ENCODE measurements at regions not wholly inside any gene's neighbourhood (a gene's known extent, or its start where the extent isn't known, plus 50 kb on each side); places are given as distances from the start of the nearest gene placed in this dataset.

GRCh38 chr5:164170814-164171213 is 665.4 kb downstream of the MAT2B start:
- H3K4me3 ChIP-seq (replicated peaks; ENCODE audit: low read depth, low read length), result no peak overlapping the region
- no peak for TF ChIP-seq CTCF (IDR thresholded peaks at IDR 0.05; ENCODE audit: low read depth, low read length, missing control alignments)
- DNase-seq (ENCODE audit: extremely low read depth, low read depth), result no peak

- DNase-seq (ENCODE audit: extremely low read depth, low read depth), result no peak
Observed at GRCh38 chr5:164175083-164175482, 669.7 kb downstream of the MAT2B start.

GRCh38 chr5:164179406-164179805 is 674.0 kb downstream of the MAT2B start:
- no peak overlapping the region for H3K4me3 ChIP-seq (replicated peaks; ENCODE audit: low read depth, low read length)
- no peak for DNase-seq (ENCODE audit: extremely low read depth, low read depth)
- no peak for TF ChIP-seq CTCF (IDR thresholded peaks at IDR 0.05; ENCODE audit: low read depth, low read length, missing control alignments)

More at GRCh38 chr5:164175083-164175482, 669.7 kb downstream of the MAT2B start:
- no peak for TF ChIP-seq CTCF (IDR thresholded peaks at IDR 0.05; ENCODE audit: low read depth, low read length, missing control alignments)
- no peak overlapping the region for H3K4me3 ChIP-seq (replicated peaks; ENCODE audit: low read depth, low read length)

- TF ChIP-seq CTCF (IDR thresholded peaks at IDR 0.05; ENCODE audit: low read depth, low read length, missing control alignments), result no peak
- H3K4me3 ChIP-seq (replicated peaks; ENCODE audit: low read depth, low read length), result no peak overlapping the region
- DNase-seq (ENCODE audit: extremely low read depth, low read depth), result no peak
Observed at GRCh38 chr5:164181604-164182003, 676.2 kb downstream of the MAT2B start.

GRCh38 chr5:164184158-164184557 is 678.7 kb downstream of the MAT2B start:
- no peak for TF ChIP-seq CTCF (IDR thresholded peaks at IDR 0.05; ENCODE audit: low read depth, low read length, missing control alignments)
- DNase-seq (ENCODE audit: extremely low read depth, low read depth), result no peak
- H3K4me3 ChIP-seq (replicated peaks; ENCODE audit: low read depth, low read length), result no peak overlapping the region

GRCh38 chr5:164185000-164185399 is 679.6 kb downstream of the MAT2B start:
- no peak for TF ChIP-seq CTCF (IDR thresholded peaks at IDR 0.05; ENCODE audit: low read depth, low read length, missing control alignments)
- no peak for DNase-seq (ENCODE audit: extremely low read depth, low read depth)
- no peak overlapping the region for H3K4me3 ChIP-seq (replicated peaks; ENCODE audit: low read depth, low read length)

GRCh38 chr5:164186550-164186949 is 681.1 kb downstream of the MAT2B start:
- TF ChIP-seq CTCF (IDR thresholded peaks at IDR 0.05; ENCODE audit: low read depth, low read length, missing control alignments), result no peak
- H3K4me3 ChIP-seq (replicated peaks; ENCODE audit: low read depth, low read length), result no peak overlapping the region
- DNase-seq (ENCODE audit: extremely low read depth, low read depth), result no peak
